GM18858 (cell line): ENCODE measurements at regions not wholly inside any gene's neighbourhood (a gene's known extent, or its start where the extent isn't known, plus 50 kb on each side); places are given as distances from the start of the nearest gene placed in this dataset.
"Not testable (repeated sequence)": the region's sequence is repeated elsewhere in the genome, so short reads cannot be mapped to it uniquely, and the experiment has no call there.

Experiments used
- ATAC-seq: cut with Tn5 transposase; IDR thresholded peaks from one replicate; pipeline ENCODE4 v1.9.1; 2021; ENCODE audit not compliant: unreplicated experiment

DNA sequence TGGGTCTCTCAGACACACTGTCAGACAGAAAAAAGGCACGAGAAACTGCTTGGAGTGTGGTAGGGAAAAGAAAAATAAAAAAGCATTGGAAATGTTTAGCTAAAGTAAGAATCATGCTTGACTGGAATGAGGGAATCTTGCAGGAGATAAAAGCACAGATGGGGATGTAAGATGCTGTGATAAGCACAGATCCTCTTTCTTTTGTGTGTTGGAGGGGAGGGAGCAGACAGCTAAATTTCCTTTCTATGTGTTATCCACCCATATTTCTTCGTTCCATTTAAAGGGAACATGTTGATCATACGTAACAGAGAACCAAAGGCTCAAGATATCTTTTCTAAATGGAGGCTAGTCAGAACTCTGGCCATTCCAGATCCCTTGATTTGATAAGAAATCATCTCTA is 614.0 kb upstream of the LCORL start:
- no peak for ATAC-seq

DNA sequence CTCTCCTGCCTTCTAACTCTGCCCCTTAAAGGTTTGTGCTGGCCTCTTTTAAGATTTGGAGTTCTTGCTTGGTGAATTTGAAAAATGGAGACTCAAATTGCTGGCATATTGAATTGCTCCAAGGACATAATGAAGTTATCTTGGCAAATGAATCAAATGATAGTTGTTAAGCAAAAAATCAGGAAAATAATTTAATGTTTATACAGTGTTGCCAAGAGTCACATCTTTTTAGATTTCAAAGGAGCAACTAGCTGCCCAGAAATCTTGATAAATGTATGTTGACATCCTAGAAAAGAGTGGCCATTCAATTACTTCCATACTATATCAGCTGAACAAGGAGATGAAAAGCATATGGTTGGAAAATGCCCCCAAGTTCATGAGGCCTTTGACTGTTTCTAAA is 610.0 kb upstream of the LCORL start:
- no peak for ATAC-seq

DNA sequence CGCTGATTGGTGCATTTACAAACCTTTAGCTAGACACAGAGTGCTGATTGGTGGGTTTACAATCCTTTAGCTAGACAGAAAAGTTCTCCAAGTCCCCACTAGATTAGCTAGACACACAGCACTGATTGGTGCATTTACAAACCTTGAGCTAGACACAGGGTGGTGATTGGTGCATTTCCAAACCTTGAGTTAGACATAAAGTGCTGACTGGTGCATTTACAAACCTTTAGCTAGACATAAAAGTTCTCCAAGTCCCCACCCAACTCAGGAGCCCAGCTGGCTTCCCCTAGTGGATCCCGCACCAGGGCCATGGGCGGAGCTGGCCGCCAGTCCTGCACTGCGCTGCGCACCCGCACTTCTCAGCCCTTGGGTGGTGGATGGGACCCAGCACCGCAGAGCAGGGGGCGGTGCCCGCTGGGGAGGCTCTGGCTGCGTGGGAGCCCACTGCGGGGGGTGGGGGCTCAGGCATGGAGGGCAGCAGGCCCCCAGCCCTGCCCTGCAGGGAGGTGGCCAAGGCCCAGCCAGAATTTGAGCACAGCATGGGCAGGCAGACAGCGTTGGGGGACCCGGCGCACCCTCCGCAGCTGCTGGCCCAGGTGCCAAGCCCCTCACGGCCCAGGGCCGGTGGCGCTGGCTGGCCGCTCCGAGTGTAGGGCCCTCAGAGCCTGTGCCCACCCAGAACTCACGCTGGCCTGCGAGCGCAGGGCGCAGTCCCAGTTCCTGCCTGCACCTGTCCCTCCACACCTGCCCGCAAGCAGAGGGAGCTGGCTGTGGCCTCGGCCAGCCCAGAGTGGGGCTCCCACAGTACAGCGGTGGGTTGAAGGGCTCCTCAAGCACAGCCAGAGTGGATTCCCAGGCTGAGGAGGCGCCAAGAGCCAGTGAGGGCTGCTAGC is 608.9 kb upstream of the LCORL start:
- ATAC-seq: no peak

DNA sequence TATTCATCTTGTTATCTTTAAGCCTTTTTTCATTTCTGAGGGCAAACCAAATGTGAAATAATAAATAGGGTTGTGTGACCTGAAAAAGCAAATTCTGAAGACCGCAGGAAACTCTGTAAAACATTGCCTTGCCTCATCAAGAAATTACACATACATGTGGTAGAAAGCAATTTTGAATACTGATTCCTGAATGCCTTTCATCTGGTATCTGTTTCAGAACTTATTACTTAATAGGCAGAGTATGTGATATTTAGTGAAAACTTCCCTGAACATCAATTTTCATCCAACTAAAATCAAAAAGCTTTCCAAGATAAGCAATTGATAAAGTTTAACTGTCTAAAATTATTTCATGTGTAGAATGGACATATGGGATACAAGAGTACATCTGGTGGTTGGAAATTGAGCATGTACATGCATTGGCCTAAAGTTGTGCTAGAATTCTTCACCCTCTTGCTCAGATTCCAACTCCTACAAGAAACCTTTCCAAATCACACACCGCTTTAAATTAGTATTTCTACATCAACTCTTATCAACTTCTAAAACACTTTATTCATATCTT is 606.0 kb upstream of the LCORL start:
- no peak for ATAC-seq

DNA sequence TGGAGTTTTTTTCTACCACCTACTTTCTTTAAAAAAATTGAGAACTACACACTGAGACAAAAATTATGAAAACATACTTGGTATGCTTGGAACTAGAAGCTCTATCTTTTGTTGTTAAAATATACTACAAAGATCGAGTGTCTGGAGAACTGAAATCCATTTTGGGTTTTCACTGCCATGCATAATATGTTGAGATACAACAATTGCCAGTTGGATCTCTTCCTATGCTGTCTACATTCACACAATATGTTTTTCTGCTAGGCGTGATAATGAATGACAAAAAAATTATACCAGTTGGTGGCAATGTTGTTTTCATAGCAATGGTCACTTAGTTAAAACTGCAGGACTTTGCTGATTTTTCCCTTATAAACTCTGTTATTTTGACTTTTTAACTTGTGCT is 605.4 kb upstream of the LCORL start:
- no peak for ATAC-seq

DNA sequence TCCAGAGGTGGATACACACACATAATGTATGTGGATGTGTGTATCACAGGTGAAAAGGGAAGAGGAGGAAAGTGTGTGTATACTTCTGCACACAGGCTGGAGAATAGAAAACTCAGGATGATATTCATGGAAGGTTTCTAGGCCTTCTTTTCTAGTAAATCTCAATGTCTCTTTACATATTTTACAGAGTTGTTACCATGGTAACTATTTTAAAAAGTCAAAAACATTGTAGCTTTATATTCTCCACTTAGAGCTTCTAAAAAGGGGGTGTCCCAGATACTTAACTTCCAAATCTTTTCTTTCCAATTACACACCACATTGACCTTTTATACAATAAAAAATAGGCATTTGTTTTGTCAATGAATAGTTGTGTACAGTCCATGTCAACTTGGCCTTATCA is 604.8 kb upstream of the LCORL start:
- no peak for ATAC-seq

DNA sequence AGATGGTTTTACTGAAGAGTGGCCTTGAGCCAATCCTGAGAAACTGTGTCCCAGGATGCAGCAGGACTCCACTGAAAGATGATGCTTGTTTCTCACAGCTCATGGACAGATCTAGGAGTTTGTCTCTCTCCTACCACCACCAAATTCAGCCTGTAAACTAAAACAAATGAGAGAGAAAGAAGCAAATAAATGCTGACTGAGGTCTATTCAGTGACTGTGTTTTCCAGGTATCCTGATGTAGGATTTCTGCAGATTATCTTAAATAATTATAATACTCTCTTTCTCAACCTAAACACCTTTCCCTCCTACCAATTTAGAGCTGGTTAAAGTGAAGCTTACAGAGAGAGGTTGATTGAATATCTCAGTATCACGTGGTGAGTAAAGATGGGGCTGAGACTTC is 599.6 kb upstream of the LCORL start:
- no peak for ATAC-seq

DNA sequence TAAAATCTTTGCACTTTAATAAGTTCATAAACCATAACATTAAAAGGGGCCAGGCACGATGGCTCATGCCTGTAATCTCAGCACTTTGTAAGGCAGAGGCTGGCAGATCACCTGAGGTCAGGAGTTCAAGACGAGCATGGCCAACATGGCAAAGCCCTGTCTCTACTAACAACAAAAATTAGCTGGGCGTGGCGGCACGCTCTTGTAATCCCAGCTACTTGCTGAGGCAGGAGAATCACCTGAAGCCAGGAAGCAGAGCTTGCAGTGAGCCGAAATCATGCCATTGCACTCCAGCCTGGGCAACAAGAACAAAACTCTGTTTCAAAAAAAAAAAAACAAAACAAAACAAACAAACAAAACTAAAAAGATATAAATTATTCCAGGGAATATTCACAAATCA is 595.2 kb upstream of the LCORL start:
- ATAC-seq: no peak

DNA sequence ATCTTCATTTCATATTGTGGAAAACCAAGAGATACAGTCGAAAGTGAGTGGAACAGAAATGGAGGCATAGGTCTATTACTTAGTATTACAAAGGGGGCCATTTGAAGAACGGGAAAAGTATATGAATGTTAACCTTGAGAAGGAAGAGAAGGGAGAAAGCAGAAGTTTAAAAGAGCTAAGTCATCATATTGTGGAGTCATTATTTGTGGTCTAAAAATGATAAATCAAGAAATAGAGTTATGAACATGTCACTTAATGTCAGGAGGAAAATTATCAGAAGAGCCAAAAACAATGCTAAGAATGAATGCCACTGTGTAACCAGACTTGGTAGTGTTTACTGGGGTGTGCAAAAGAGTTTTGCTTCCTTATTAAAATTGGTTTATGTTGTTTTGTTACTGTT is 589.5 kb upstream of the LCORL start:
- ATAC-seq: no peak

DNA sequence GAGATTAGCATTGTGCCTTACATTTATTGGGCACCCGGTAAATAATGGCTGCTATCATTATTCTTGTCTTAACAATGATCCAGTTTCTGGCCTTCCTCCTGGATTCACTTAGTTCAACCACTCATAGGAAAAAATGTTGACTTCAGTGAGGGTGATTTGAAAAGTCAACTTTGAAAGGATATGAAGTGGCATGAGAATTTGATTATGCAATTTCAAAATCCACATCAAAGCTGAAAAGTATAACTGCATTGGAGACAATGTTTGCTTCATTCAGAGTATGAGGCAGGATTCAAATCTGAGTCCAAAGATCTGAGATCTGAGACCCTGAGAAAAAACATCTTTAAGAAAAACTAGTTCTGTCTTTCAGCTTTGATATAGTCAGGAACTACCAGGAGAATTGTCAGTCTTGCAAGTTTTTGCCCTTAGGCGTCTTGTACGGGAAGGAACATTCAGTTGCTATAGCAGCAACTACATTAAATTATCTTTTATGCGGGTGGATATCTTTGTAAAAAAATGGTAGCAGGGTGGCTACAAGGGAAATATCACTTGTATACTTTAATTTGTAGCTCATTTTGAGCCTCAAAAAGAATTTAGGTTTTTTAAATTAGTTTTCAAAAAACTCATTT is 587.5 kb upstream of the LCORL start:
- no peak for ATAC-seq

DNA sequence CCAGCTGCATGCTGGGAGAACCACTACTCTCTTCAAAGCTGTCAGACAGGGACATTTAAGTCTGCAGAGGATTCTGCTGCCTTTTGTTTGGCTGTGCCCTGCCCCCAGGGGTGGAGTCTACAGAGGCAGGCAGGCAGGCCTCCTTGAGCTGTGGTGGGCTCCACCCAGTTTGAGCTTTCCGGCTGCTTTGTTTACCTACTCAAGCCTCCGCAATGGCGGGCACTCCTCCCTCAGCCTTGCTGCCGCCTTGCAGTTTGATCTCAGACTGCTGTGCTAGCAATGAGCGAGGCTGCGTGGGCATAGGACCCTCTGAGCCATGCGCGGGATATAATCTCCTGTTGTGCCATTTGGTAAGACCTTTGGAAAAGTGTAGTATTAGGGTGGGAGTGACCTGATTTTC is 581.1 kb upstream of the LCORL start:
- not testable (repeated sequence) for ATAC-seq

DNA sequence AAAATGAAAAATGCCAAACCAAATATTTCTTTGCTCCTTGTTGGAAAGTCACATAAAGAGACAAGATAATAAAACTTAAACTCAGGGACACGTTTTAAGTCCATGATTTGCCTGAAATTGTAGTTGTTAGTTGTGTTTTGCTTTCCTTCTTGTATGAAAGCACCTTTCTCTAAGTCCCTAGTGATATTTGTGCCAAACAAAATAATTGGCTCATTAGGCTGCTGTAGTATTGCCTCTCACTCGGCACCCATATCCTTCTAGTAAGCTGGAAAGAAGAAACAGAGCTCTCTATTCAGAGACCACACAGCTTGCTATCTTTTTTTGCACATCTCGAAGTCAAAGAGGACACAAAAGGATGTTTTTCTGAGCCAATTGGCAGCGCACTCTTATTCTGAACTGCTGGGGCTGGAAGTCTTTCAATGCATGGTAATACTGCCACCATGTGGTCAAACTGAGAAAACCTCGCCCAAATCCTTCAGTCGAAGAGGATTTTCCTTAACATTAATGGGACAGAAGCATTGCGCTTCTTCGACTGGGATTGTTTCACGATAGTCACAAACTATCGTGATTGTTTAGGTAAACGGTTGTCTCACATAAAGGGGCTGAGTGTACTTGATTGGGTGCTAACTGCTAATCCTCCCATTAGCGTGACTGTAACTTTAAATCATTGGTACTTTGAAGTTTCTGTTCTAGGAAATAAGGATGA is 571.9 kb upstream of the LCORL start:
- ATAC-seq: peak; percentile 82

DNA sequence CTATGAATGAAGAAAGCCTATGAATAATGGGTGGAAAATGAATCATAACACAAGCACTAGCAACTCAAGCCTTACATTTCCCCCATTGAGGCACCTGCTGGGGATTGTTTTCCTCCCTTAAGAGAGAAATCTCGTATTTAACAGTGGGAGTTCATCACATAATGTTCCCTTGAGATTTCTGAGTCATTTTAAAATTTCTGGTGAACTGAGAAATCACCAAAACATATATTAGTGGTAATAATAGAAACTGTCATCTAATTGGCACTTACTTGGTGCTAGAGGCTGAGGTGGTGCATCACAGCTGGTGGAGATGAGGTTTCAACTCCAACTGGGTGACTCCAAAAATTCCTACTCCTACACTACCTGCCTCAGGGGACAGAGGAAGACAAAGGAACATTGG is 561.3 kb upstream of the LCORL start:
- no peak for ATAC-seq

DNA sequence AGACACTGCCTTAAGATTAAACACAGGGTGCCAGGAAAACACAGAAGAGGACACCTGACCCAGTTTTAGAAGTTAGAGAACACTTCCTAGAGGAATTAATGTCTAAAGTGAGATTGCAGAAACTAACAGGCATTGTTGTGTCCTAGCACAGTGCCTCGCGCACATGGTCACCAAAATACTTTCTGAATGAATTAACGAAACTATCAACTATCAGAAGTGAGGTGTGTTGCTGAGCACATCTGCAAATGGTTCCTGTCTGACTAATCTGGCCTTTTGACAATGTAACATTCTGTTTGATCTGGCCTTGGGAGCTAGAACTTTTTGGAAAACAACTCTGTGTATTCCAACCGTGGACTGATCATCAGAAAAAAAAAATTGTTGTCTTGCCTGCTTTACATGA is 556.8 kb upstream of the LCORL start:
- peak; percentile 87 for ATAC-seq

DNA sequence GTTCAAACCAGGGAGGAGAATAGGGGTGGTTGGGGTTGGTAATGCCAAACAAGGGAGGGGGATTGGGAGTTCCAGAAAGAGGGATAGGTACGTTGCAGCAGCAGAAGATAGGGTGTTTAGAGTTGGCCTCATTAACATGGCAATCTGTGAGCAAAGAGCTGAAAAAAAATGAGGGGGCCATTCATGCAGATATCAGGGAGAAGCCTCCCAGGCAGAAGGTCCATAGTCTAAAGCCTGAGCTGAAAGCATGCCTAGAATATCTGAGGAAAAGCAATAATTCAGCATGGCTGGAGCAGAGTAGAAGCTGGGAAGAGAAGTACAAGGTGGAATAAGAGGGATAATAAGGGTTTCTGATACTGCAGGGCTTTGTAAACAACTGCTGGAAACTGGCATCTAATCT is 550.9 kb upstream of the LCORL start:
- ATAC-seq: no peak

DNA sequence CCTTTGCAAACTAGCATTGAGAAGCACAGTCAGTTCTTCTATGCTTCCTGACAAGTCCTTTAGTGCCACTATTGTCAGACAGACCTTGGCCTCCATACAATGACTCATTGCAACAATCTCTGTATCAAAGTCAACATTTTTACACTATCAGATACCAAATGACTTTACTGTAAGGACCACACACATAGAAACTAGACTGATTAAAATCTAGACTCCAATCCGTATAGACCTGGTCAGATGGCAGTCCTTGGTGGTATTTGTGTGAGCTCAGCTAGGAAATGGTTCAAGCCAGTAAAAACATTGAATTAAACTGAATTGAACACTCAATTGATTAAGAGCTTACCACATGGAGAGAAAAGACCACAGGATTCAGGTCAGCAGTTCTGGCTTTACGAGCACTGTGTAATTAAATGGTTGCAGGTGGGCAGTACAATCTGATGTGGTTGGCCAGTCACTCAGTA is 549.8 kb upstream of the LCORL start:
- ATAC-seq: no peak

DNA sequence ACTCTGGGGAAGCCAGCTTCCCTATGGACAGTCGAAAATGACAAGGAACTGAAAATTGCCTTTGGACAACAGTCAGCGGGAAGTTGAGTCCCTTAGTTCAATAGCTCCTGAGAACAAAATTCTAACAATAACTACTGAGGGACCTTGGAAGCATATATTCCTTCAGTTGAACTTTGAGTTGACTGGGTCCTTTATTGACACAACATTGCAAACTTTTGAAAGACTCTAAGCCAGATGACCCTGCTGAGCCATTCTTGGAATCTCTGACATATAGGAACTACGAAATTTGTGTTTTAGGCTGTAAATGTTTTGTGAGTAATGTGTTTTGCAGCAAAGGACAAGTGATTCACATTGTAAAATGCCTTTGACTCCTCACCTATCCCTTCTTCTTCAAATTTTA is 548.8 kb upstream of the LCORL start:
- ATAC-seq: no peak

DNA sequence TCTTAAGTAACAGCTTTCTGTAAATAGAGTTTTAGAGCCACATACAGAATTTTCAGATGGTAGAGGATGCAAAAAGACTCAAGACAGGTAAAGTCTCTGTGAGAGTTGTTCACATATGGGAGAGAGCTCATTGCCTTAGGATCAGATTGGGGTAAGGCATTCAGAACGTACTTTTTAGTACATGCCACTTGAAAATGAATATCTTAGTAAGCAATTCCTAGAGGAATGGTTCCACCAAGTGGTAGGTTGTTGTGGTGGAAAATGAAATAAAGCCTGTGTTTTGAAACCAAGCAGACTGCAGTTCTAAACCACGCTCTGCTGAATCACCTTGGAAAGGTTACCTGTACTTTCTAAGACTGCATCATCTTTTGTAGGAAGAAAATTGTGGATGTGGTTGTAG is 547.0 kb upstream of the LCORL start:
- ATAC-seq: no peak

DNA sequence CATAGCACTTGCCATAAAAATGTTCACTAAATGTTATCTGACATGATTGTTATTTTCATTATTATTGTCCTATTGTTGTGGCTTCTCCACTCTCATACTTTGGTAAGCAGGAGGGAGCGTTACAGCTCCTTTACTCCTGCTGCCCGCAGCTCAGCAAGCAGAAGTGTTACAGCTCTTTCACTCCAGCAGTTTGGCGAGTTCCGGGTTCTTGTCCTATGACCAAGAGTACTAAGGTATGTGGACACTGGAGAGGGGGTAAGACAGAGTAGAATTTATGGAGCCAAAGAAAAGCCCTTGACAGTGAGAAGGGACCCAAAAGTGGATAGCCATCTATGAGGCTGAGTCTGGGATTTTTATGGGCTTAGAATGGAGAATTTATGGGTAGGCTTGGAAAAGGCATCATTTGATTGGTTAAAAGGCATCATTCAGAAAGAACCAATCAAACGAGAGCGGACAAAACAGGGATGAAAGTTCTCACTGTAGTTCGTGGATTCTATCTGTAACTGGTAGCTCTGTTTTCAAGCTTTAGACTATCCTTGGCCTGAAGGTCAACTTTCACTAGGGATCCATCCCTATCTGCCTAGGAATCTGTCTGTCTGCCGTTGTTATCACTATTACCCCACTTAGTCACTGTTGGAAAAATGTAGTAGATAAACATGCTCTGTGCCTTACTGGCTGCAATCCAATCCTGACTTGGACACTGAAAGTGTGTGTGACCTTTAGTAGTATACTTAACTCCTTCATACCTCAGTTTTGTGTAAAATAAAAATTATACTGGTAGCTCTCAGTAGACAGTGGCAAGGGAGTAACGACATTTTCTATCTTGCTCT is 545.6 kb upstream of the LCORL start:
- ATAC-seq: no peak

DNA sequence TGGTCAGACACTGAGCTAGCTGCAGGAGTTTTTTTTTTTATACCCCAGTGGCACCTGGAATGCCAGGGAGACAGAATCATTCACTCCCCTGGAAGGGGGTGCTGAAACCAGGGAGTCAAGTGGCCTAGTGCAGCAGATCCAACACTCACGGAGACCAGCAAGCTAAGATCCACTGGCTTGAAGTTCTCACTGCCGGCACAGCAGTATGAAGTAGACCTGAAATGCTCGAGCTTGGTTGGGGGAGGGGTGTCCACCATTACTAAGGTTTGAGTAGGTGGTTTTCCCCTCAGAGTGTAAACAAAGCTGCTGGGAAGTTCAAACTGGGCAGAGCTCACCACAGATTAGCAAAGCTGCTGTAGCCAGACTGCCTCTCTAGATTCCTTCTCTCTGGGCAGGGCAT is 537.9 kb upstream of the LCORL start:
- ATAC-seq: no peak

DNA sequence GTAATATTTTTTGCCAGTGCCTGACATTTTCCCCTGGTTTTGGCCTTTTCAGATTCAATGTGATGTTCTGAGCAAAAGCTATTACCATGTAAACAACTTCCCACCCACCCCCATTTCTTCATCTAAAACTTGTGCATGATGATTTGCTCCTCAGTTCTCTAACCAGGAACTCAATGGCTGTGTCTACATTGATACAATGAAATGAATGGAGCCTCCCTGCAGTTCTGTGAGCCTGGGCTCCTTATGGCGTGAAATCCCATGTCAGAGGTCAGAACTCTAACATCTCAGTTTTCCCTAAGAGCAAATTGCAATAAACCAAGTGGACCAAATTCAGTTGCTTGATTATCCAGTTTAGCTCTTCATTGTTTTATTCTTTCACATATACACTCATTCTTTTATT is 534.8 kb upstream of the LCORL start:
- no peak for ATAC-seq
